C4-2B (cell line): ENCODE measurements at regions not wholly inside any gene's neighbourhood (a gene's known extent, or its start where the extent isn't known, plus 50 kb on each side); places are given as distances from the start of the nearest gene placed in this dataset.

Experiments
- H3K27ac ChIP-seq: fragments of 450-650 bp; 2 replicates; pipeline ENCODE4 v1.5.1; 2017
- CTCF ChIP-seq: fragments of 450-650 bp; conservative IDR thresholded peaks from 2 replicates; pipeline ENCODE4 v1.5.1; 2017; ENCODE audit warnings: mild to moderate bottlenecking
- ZFX ChIP-seq: fragments of 450-650 bp; IDR thresholded peaks from 2 replicates; pipeline ENCODE4 v1.6.1; 2017

DNA sequence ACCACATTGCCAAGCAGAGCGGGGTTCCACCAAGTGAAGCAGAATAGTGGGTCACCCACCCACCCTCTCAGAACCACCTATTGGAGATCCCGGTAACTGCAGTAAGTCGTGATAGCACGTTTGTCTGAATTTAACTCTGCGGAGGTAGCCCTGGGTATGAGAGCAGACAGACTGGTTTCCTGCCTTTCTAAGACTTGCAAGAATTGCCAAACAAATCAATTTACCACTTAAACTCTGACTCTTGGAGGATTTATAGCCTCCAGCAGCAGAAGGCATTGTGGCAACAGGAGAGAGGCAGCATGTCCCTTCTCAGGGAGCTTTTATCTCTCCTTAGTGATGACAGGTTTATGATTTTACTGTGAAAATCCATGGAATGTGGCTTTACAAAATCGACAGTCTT is 287.9 kb upstream of the FMN2 start:
- TF ChIP-seq CTCF = no peak; the same call in 1 of the 2 replicates
- no peak for TF ChIP-seq ZFX
- no peak overlapping the region for H3K27ac ChIP-seq

- no peak overlapping the region for H3K27ac ChIP-seq
- TF ChIP-seq ZFX = no peak
- TF ChIP-seq CTCF = no peak
Measured at GRCh38 chr1:239804266-239804665, 287.4 kb upstream of the FMN2 start.

GRCh38 chr1:239805042-239805441 is 286.6 kb upstream of the FMN2 start:
- no peak for TF ChIP-seq CTCF
- TF ChIP-seq ZFX = no peak
- H3K27ac ChIP-seq = no peak overlapping the region

- H3K27ac ChIP-seq = no peak overlapping the region; the same call in 1 of the 2 replicates
- TF ChIP-seq ZFX (no peak), CTCF (no peak)
Measured at GRCh38 chr1:239805851-239806772, 285.6 kb upstream of the FMN2 start.

GRCh38 chr1:239806897-239807296 is 284.8 kb upstream of the FMN2 start:
- no peak overlapping the region for H3K27ac ChIP-seq
- TF ChIP-seq CTCF = no peak
- no peak for TF ChIP-seq ZFX

- no peak overlapping the region for H3K27ac ChIP-seq
- TF ChIP-seq ZFX = no peak
Measured at GRCh38 chr1:239807361-239807760, 284.3 kb upstream of the FMN2 start.

- no peak for TF ChIP-seq ZFX
- no peak for TF ChIP-seq CTCF
- no peak overlapping the region for H3K27ac ChIP-seq
Measured at GRCh38 chr1:239810061-239810481, 281.6 kb upstream of the FMN2 start.
